A673 (cell line): ENCODE measurements at regions not wholly inside any gene's neighbourhood (a gene's known extent, or its start where the extent isn't known, plus 50 kb on each side); places are given as distances from the start of the nearest gene placed in this dataset.

Experiments used
- BruUV-seq: library from RNA; stranded (reverse); fragments of 400-500 nt; replicated peaks from 2 replicates; lab custom pipeline; 2021; lab: Mats Ljungman, UMichigan
- CTCF ChIA-PET: fragments of 300-600 bp; sonication (Branson Sonifier 250); formaldehyde crosslinking; loops from one replicate; lab custom pipeline; 2022; ENCODE audit warnings: antibody characterized with exemption; lab: Charles Lee
- POLR2A ChIA-PET: fragments of 300-600 bp; sonication (Branson Sonifier 250); formaldehyde crosslinking; loops from one replicate; lab custom pipeline; 2022; ENCODE audit warnings: antibody characterized with exemption; ENCODE audit not compliant: low non-redundant PET; lab: Charles Lee
- DNase-seq: peaks from one replicate; pipeline ENCODE4 v3.0.0-alpha.2; 2015; ENCODE audit warnings: low spot score
- H3K27ac ChIP-seq: fragments of 200-600 bp; sonication (generic); 2 replicates; pipeline ENCODE4 v1.5.1; 2016; ENCODE audit warnings: mixed run types, low read depth, mild to moderate bottlenecking, mixed read lengths, antibody characterized with exemption, low read length; ENCODE audit not compliant: poor library complexity, severe bottlenecking
- H3K27me3 ChIP-seq: fragments of 200-600 bp; sonication (generic); replicated peaks from 2 replicates; pipeline ENCODE4 v1.6.1; 2017; ENCODE audit warnings: mixed run types, low read depth, mild to moderate bottlenecking, mixed read lengths, antibody characterized with exemption, low read length; ENCODE audit not compliant: insufficient read depth, poor library complexity
- H3K36me3 ChIP-seq: fragments of 200-600 bp; sonication (generic); 2 replicates; pipeline ENCODE4 v1.6.1; 2016; ENCODE audit warnings: mixed run types, mild to moderate bottlenecking, mixed read lengths, antibody characterized with exemption, low read length; ENCODE audit not compliant: insufficient read depth, poor library complexity, severe bottlenecking
- H3K4me1 ChIP-seq: fragments of 200-600 bp; sonication (generic); 2 replicates; pipeline ENCODE4 v1.6.1; 2017; ENCODE audit warnings: mixed run types, mild to moderate bottlenecking, mixed read lengths, antibody characterized with exemption, low read length; ENCODE audit not compliant: insufficient read depth, poor library complexity, severe bottlenecking
- H3K4me3 ChIP-seq: fragments of 200-600 bp; sonication (generic); 2 replicates; pipeline ENCODE4 v1.5.1; 2016; ENCODE audit warnings: low read depth, mixed run types, mild to moderate bottlenecking, mixed read lengths, low read length; ENCODE audit not compliant: poor library complexity, severe bottlenecking
- H3K9me3 ChIP-seq: fragments of 200-600 bp; sonication (generic); 2 replicates; pipeline ENCODE4 v1.6.1; 2016; ENCODE audit warnings: mixed run types, low read depth, mild to moderate bottlenecking, mixed read lengths, antibody characterized with exemption, low read length; ENCODE audit not compliant: poor library complexity, severe bottlenecking
- EZH2 ChIP-seq: fragments of 200-600 bp; sonication (generic); IDR thresholded peaks from 2 replicates; pipeline ENCODE4 v1.6.1; 2017; ENCODE audit warnings: borderline replicate concordance, low read depth, mild to moderate bottlenecking, mixed read lengths, antibody characterized with exemption, low read length; ENCODE audit not compliant: poor library complexity, severe bottlenecking
- intact Hi-C: fragments of 100-400 bp; cut with micrococcal nuclease; formaldehyde crosslinking; loops from one replicate; pipeline ENCODE4 v1.10.0; 2022; ENCODE audit not compliant: unreplicated experiment
- TF ChIP-seq, protein P1 (sequence below): fragments of 300-800, 200-600 bp; sonication (generic); conservative IDR thresholded peaks from 2 replicates; pipeline ENCODE4 v1.5.1; 2017; ENCODE audit warnings: low read depth, mild to moderate bottlenecking, antibody characterized with exemption, low read length, moderate library complexity, mixed read lengths

DNA sequence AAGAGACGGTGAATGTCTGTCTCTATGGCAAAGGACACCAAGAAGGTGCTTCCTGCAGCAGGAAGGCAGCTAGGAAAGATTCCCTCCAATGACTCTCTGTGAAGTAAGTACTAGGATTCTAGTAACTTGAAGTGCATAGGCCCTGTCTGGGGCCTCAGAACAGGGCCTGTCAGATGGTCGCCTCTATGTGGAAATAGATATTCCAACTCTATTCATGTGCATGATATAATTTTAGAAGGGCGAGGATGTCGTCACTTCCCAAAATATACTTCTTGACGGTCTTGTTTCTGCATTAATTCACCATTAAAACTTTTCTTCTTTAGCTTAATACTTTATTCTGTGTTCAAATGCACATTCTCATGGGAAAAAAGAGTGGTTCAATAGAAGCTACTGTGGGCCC, 167.0 kb downstream of the TLE3 start:
- Histone ChIP-seq H3K4me1 (no peaks in the 10 kb centered on the region), H3K27ac (no peak overlapping the region), H3K4me3 (no peak overlapping the region), H3K36me3 (no peaks in the 10 kb centered on the region), H3K9me3 (no peaks in the 10 kb centered on the region), H3K27me3 (peaks cover 19% of the 10 kb centered on the region)
- CTCF ChIA-PET: no interaction called here
- TF ChIP-seq EZH2: no peak
- TF ChIP-seq, protein P1, sequence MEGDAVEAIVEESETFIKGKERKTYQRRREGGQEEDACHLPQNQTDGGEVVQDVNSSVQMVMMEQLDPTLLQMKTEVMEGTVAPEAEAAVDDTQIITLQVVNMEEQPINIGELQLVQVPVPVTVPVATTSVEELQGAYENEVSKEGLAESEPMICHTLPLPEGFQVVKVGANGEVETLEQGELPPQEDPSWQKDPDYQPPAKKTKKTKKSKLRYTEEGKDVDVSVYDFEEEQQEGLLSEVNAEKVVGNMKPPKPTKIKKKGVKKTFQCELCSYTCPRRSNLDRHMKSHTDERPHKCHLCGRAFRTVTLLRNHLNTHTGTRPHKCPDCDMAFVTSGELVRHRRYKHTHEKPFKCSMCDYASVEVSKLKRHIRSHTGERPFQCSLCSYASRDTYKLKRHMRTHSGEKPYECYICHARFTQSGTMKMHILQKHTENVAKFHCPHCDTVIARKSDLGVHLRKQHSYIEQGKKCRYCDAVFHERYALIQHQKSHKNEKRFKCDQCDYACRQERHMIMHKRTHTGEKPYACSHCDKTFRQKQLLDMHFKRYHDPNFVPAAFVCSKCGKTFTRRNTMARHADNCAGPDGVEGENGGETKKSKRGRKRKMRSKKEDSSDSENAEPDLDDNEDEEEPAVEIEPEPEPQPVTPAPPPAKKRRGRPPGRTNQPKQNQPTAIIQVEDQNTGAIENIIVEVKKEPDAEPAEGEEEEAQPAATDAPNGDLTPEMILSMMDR: no peak
- POLR2A ChIA-PET: no interaction called here
- intact Hi-C loops: no loop called here
- BruUV-seq: no TSS peak
- no peak for DNase-seq

DNA sequence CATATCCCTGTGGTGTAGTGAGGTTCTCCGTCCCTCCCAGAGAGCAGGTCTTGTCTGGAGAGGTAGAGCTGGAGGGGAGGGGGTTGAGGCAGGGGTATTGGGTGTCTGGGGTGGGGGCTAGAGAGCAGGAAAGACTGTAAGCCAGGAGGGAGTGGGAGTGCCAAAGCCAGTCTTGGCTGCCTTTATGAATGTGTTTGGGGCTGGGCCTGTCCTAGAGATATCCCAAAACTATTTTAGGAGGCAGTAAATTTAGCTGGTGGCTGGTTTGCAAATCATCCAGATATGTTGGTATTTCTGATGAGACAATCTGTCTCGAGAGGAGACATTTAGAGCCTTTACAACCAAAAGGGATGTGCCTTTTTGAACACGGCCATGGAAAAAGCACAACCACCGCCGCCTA, 166.6 kb downstream of the TLE3 start:
- Histone ChIP-seq H3K4me3 (no peak overlapping the region), H3K9me3 (no peaks in the 10 kb centered on the region), H3K27ac (no peak overlapping the region), H3K36me3 (no peaks in the 10 kb centered on the region), H3K4me1 (no peaks in the 10 kb centered on the region), H3K27me3 (peaks cover 19% of the 10 kb centered on the region)
- DNase-seq: no peak
- BruUV-seq: no TSS peak
- intact Hi-C loops: no loop called here
- TF ChIP-seq, protein P1: no peak
- no peak for TF ChIP-seq EZH2
- POLR2A ChIA-PET: no interaction called here
- CTCF ChIA-PET: no interaction called here

DNA sequence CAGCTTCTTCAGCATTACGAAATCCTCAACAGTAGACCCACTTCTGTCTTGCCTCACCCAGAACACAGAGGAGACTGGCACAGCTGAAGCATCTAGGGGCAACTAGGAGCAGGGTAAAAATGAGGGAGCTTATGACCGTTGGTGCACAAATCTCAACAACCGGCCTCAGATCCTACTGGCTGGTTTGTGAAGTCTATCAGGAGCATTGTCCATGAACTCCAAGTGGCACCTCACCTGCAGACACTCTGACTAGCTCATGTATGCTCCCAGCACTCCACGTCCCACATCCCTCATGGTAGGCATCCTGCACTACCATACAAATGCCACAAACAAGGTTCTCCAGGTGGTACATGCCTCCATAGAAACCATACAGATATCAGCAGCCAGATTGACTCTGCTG, 163.1 kb downstream of the TLE3 start:
- Histone ChIP-seq H3K9me3 (no peaks in the 10 kb centered on the region), H3K36me3 (no peaks in the 10 kb centered on the region), H3K4me1 (no peaks in the 10 kb centered on the region), H3K27me3 (peaks cover 23% of the 10 kb centered on the region), H3K27ac (no peak overlapping the region), H3K4me3 (no peak overlapping the region)
- no peak for DNase-seq
- no TSS peak for BruUV-seq
- ChIA-PET POLR2A (interaction anchor here (0.7 kb wide), 1 partner anchor 438 kb away, joined by 3 read pairs; no protein-coding TSS in a partner anchor), CTCF (no interaction called here)
- intact Hi-C loops: no loop called here
- no peak for TF ChIP-seq EZH2
- TF ChIP-seq, protein P1: no peak
